ENCODE measurements at regions not wholly inside any gene's neighbourhood (a gene's known extent, or its start where the extent isn't known, plus 50 kb on each side); places are given as distances from the start of the nearest gene placed in this dataset.
"Not testable (repeated sequence)": the region's sequence is repeated elsewhere in the genome, so short reads cannot be mapped to it uniquely, and the experiment has no call there.

DNA sequence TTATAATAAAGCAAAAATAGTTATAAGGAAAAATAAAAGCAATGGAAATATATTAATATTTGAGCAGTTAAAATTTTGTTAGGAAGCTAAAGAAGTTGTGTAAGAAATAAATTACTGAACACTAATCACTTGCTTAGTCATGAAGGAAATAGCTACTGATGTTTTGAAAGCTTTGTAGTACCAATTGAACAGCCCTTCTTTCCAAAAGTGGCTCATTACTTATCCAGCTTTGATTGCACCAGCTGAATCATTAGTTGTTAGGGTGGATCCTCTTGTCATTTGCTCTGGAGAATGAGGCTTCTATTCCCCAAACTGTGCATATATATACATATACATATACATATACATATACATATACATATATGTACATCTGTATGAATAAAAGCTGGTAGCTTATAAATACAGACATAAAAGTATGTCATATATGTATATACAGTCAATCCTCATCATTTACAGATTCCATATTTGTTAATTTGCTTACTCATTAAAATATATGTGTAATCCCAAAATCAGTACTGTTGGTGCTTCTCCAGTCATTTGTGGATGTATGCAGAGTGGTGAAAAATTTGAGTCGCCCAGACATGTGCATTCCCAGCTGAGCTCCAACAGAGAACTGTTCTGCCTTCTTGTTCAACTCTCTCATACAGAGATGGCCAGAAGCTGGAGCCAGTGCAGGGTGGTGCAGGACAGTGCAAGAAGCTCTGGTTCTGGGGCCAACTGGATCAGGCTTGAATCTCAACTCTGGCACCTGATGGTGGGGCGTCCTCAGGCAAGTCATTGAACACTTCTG lies 214.1 kb downstream of the RPAP3 start:
- no peak for DNase-seq

GRCh38 chr12:47488888-47489287 lies 216.9 kb downstream of the RPAP3 start:
- no peak for DNase-seq

DNA sequence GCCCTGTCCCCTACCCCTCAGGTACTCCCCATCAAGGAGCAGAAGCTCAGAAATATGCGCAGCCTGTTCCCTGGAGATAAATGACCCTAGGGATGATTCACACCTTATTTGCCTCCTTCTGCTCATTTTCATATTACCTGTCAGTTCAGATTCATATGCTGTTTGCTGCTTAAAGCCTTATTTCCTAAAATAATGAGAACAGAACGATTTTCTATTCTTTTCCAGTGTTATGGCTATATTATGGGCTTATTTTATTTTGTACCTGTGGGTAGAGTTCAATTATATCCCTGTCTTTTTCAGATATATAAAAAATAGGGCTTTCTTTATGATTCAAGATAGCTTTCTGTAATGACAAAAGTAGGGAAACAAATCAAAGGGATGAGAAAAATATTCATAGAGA lies 224.8 kb downstream of the RPAP3 start:
- DNase-seq = no peak

DNA sequence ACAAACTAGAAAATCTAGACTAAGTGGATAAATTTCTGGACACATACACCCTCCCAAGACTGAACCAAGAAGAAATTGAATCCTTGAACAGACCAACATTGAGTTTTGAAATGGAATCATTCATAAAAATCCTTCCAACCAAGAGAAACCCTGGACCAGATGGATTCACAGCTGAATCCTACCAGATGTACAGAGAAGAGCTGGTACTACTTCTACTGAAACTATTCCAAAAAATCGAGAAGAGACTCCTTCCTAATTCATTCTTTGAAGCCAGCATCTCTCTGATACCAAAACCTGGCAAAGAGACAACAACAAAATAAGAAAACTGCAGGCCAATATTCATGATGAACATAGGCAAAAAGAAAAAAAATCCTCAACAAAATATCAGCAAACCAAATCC lies 227.4 kb downstream of the RPAP3 start:
- no peak for DNase-seq

- no peak for DNase-seq
Measured at GRCh38 chr12:47473091-47473490, 232.7 kb downstream of the RPAP3 start.

DNA sequence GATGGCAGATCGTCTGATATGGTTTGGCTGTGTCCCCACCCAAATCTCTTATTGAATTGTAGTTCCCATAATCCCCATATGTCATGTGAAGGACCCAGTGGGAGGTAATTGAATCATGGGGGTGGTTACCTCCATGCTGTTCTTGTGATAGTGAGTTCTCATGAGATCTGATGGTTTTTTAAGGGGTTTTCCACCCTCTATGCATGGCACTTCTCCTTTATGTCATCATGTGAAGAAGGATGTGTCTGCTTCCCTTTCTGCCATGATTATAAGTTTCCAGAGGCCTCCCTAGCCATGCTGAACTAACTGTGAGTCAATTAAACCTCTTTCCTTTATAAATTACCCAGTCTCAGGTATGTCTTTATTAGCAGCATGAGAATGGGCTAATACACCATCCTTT lies 235.5 kb downstream of the RPAP3 start:
- DNase-seq = not testable (repeated sequence)

DNA sequence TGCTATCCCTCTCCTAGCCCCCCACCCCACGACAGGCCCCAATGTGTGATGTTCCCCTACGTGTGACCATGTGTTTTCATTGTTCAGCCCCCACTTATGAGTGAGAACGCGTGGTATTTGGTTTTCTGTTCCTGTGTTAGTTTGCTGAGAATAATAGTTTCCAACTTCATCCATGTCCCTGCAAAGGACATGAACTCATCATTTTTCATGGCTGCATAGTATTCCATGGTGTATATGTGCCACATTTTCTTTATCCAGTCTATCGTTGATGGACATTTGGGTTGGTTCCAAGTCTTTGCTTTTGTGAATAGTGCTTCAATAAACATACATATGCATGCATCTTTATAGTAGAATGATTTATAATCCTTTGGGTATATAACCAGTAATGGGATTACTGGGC lies 241.9 kb downstream of the RPAP3 start:
- DNase-seq = not testable (repeated sequence)

DNA sequence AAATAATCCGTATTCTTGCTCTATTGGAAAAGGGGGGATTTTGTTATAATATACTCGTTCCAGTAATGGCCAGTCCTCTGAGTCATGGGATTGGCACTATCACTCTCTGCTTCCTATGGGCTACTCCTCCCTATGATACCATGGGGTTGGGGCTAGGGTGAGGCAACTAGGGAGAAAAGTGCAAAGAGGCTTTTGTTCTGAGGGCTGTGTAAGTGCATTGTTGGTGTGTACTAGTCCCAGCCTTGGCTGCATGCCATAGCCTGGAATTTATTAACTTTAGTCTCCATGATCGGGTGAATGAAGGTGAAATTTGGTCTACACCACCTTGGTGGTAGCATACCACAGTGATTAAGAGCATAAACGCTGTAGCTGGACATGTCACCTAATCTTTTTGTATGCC lies 247.6 kb downstream of the RPAP3 start:
- DNase-seq = no peak

- DNase-seq = no peak
Measured at GRCh38 chr12:47449797-47450196, 256.0 kb downstream of the RPAP3 start.

- DNase-seq = no peak
Measured at GRCh38 chr12:47442310-47442709, 263.5 kb downstream of the RPAP3 start.

- DNase-seq = no peak
Measured at GRCh38 chr12:47441490-47441889, 264.3 kb downstream of the RPAP3 start.

DNA sequence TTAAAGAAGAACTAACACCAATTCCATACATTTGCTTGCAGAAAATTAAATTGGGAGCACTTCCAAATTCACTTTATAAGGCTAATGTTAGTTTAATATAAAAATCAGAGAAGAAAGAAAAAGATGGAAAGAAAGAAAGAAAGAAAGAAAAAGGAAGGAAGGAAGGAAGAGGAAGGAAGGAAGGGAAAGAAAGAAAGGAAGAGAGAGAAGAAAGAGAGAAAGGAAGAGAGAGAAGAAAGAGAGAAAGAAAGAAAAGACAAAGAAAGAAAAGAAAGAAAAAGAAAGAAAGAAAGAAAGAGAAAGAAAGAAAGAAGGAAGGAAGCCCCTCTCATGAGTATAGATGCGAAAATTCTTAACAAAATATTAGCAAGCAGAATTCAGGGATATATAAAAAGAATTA lies 267.7 kb downstream of the RPAP3 start:
- no peak for DNase-seq

- no peak for DNase-seq
Measured at GRCh38 chr12:47437570-47437969, 268.3 kb downstream of the RPAP3 start.

DNA sequence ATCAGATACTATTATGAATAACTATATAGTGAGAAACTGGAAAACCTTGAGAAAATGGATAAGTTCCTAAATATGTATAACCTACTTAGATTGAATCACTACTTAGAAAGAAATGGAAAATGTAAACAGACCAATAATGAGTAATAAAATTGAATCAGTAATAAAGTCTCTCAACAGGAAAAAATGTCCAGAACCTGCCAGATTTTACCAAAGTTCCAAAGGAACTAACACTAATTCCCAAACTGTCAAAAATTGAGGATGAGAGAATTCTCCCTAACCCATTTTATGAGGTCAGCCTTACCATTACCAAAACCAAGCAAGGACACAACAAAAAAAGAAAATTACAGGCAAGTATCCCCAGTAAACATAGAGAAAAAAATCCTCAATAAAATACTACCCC lies 272.0 kb downstream of the RPAP3 start:
- DNase-seq = no peak

DNA sequence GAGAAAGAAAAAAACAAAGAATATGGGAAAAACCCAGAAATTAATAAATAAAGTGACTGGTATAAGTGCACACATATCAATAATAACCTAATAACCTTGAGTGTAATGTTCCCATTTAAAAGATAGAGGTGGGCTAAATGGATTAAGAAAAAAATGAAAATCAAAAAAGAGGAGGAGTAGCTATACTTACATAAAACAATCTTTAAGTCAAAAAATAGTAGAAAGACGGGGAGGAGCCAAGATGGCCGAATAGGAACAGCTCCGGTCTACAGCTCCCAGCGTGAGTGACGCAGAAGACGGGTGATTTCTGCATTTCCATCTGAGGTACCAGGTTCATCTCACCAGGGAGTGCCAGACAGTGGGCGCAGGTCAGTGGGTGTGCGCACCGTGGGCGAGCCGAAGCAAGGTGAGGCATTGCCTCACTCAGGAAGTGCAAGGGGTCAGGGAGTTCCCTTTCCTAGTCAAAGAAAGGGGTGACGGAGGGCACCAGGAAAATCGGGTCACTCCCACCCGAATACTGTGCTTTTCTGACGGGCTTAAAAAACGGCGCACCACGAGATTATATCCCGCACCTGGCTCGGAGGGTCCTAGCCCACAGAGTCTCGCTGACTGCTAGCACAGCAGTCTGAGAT lies 279.0 kb downstream of the RPAP3 start:
- DNase-seq = not testable (repeated sequence)

DNA sequence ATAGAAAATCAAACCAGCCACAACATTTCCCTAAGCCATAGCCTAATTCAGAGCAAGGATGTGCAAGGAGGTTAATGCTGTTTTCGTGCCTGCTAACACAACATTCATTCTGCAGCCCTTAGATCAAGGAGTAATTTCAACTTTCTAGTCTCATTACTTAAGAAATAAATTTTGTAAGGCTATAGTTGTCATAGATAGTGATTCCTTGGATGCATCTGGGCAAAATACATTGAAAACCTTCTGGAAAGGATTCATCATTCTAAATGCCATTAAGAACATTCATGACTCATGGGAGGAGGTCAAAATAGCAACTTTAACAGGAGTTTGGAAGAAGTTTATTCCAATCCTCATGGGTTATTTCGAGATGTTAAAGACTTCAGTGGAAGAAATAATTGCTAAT lies 283.2 kb downstream of the RPAP3 start:
- no peak for DNase-seq

GRCh38 chr12:47419497-47419896 lies 286.3 kb downstream of the RPAP3 start:
- DNase-seq = no peak

- DNase-seq = no peak
Measured at GRCh38 chr12:47417955-47418354, 287.9 kb downstream of the RPAP3 start.

- no peak for DNase-seq
Measured at GRCh38 chr12:47417121-47417520, 288.7 kb downstream of the RPAP3 start.

DNA sequence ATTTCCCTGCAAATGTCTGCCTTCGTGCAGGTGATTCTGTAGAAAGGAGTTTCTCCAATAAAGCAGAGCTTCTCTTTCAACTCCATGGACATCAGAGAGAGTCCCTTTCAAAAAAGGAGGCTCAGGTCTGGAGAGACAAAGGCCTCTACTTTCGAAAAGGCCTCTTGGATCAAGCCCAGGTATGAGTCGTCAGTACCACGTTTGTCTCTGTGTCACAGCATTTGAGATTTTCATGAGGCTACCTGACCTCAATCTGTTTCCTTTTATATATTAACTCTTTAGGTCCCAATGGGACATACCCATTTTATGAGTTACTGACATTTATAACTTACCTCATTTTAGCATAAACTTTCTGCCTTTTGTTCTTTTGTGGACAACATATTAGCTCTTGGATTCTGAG lies 290.8 kb downstream of the RPAP3 start:
- DNase-seq = no peak

GRCh38 chr12:47414511-47414910 lies 291.3 kb downstream of the RPAP3 start:
- no peak for DNase-seq

DNA sequence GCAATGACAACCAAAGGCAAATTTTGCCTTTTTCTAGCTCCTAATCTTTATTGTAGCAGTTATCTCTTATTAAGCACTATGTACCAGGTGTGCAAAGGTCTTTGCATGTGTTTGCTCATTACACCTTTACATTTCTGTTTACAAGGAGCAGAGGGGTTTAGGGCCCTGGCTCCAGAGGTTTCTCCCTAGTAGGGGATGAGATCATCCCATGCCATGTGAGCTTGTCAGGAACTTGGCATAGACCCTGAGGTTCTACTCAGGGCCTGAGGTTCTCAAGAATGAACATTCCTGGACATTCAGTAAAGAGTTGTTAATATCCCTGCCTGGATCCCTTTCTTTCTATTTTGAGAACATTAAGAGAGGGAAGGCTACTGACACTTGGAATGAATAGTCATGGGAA lies 292.0 kb downstream of the RPAP3 start:
- DNase-seq = no peak

DNA sequence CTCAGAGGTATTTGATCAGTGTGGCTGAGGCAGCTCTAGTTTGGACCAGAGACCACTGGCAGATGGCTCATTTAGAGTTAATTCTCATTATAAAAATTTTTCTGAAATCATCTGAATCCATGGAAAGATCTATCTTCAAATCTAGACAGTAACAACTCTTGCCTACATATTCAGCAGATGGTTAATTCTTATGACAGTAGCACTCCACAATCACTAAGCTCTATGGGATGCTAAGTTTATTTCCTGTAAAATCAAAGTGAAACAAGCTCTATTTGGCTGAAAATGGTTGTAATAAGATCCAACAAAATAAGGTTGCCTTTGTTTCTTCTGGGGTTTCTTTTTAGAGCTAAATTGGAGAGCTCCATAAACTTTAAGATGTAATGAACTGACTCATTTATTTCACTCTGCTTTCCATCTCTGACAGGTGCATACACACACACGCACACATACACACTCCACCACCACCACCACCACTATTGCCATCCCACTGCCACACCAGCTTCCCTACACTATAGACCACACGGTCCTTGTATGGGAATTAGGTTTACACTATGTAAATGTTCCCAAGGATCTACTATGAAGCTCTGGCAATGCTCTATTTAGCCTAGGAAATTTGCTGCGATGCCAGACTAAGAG lies 293.1 kb downstream of the RPAP3 start:
- DNase-seq = no peak
